ENCODE measurements at regions not wholly inside any gene's neighbourhood (a gene's known extent, or its start where the extent isn't known, plus 50 kb on each side); places are given as distances from the start of the nearest gene placed in this dataset.
A peak's percentile ranks its signal among the peaks of the same experiment; 100 is the strongest.
"Not testable (repeated sequence)": the region's sequence is repeated elsewhere in the genome, so short reads cannot be mapped to it uniquely, and the experiment has no call there.

DNA sequence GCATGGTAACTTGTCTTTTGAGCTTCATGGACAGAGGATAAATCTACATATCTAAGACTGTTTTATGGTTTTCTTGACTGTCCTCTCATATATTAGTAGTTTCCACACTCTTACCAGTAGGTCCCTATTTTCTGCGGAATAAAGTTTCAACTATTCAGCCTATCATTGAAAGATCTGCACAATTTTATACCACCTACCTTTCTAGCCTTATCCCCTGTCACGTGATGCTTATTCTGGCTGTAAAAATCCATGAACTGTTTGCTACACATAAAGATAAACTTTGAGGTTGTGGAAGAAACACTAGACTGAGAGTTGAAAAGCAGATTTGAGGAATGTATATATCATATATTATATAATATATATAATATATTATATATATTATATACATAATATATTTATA, 423.8 kb downstream of the TENT5A start:
- no peak for DNase-seq

DNA sequence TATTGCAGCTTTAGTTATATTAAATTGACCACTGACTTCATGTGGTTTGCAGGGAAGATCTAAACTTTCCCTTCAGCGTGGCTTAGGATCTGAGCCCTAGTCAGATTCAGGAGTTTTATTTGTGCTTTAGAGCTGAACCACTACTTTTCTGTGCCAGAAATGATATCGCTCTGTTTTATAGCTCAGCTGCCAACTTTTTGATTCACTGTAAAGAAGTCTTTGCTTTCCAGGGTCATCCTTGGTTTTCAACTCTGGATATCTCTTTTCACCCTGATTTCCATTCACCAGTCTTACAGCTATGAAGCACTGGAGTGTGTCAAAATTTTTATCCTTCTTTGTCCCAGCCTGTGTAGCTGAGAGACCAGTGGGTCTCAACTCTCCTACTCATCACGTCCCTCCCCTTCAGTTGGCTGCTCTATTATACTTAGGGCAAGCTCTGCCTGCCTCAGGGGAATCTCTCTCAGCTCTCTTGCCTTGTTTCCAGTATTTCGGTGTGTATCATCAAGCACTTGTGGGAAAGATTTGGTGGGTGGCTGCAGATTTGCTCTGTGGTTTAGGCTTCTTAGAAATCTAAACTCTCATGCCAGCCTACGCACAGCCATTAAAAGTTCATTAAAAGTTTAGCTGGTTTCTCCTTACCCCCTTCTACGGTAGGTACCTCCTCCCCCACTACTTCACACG, 425.5 kb downstream of the TENT5A start:
- DNase-seq, result no peak

DNA sequence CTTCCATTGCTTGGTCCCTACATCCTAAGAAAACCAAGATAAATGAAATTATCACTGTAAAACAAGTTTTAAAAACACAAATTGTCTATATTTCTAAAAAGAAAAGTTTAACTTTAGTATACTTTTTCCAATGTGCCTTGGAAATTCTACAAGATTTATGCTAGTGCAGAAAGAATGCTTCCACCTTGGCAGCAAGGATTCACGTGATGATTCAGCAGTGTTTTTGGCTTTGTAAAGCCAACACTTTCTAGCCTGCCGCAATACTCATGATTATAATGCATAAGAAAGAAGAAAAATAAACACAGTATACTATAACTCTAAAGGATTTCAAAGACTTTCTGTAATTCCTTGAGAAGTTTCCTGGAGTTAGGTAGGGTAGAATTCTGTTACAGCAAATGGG, 442.7 kb downstream of the TENT5A start:
- no peak for DNase-seq

DNA sequence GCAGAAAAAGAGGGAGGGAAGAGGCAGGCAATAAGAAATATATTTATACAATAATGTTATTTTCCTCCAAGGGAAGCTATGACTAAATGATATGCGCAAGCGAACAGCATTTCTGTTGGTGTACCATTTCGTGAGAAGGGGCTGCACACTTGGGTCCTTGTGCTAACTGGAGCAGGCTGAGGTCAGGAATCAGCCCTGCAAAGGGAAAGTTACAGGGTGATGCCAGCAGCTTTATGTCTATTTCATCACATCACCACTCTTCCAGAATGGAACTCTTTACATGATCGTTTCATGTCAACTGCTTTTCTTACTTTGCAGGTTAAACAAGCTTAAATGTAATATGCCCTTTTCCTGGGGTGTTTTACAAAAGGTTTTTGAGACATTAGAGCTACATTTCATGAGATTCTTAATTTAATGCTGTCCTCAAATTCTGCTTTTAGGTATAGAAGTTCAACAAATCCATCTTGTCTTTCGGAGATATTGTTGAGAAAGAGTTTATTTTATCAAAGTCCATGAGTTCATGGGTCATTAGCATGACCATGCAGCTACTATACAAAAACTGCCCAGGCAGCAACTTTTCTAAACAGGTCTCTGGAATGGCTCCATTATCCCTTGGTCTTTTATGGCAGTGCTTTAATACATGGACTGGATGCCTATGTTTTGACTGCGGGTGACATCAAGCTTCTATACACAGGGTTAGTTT, 443.8 kb downstream of the TENT5A start:
- DNase-seq, result no peak

DNA sequence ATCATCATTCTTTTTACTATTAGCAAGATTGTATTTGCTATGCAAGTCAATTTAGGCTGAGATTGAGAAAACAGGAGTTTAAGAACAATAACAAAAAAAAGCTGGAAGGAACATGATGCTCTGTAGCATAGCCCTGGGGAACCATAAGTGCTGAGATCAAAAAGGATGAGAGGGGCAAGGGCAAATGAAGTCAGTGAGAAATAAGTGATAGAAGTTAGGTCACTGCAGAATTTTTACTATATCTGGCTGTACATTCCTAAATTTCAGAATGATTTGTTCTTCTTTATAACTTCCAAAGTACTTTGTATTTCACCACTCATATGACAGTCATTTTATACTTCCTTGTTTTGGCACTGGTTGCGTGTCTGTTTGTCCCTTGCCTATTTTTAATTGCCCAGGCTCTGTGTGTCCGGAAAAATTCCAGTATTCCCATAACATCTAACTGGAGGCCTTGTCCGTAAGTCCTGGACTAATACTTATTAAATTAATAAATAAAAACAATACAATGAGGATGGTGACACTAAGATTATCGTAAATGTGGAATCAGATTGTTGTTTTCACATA, 444.7 kb downstream of the TENT5A start:
- no peak for DNase-seq

DNA sequence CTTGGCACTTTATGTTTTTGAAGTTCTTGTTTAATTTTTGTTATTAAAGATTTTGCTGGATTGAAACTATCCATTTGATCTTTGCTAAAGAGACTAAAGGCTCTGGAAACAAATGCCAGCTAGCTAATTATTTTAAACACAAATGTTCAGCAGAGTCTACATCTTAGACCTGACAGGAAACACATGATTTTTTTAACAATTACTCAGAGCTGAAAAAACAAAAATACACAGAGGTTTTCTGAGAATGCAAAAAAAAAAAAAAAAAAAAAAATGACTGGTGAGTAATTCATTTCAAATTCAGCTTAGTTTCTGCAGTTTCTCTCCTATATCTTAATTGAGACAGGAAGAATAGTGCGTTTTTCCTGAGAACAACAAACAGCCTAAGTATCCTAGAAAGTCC, 448.0 kb downstream of the TENT5A start:
- DNase-seq, result peak; percentile 38

DNA sequence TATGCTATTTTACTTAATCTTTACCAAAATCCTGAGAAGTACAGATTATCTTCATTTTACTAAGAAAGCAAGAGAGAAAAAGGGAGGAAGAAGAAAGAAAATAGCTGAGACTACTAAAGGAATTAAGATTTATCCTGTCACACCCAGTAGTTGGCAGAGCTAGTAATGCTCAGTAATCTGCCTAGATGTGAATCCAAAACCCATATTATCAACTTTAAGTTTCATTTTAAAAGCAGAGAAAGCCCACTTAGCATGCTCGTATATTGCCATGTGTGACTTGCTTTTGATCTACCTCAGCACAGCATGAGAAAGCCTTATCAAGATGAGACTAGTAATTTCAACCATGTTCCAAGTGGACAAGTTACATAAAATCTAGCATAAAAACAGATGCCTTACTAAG, 451.5 kb downstream of the TENT5A start:
- no peak for DNase-seq

DNA sequence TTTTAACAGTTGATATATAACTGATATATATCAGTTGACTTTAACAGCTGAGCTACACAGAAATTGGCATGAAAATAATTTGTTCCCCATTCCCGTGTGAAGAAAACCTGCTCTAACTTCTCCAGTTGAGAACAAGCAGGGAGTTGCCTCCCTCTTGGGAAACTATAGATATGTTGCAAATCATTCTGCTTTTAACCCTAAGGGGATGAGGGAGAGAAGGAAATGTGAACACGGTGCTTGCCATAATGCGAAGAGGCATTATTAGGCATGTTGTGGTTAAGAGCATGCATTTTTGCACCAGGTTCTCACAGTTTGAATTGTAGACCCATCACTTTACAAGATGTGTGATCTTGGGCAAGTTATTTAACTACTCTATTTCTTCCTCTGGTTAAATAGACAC, 453.7 kb downstream of the TENT5A start:
- DNase-seq, result no peak

DNA sequence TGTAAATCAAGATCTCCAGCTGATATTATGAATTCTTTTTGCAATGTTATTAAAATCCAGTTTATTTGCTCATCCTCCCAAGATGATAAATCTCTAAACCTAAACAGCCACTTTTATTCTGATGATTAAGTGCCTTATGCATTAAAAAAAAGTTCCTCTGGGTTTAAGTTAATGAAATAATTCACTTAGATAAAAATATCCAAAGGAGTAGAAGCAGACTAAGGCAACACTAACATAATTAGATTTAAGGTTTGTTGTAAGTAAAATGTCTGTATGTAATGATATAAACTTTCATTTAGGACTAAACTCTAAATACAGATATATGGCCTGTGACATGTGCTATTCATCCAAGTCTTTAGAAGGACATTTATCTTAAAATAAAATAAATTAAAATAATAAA, 457.2 kb downstream of the TENT5A start:
- DNase-seq, result no peak

DNA sequence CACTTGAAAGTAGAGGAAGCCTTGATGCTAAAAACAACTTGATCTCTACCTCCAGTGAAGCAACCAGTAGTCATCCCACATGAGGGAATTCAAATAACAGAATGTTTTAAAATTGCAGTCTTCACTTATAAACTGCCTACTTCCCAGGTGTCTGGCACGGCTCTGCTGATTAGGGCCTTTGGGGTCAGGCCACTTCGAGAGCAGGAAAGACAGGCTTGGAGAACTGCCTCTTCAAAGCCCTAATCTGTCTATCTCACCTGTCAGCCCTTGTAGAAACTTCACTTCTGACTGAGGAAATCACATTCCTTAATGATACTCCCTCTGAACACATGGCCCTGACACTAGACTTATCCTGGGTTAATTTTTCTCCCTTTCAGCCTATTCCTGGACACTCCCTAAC, 458.6 kb downstream of the TENT5A start:
- DNase-seq, result no peak

DNA sequence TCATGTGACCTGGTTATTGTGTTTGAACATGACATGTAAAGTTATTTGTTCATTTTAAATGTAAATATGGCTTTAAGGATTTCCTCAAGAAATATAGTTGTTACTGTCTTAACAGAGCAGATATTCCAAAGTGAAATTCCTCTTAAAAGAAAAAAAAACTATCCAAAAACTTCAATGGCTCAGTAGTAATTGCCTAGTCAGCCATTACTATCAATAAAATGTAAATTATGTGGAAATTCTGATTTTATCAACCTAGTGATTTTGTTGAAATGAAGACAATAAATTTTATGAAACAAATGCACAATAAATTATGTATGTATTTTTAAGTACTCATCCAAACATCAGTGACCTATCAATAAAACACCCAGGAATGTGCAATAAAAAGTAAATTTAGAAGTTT, 463.3 kb downstream of the TENT5A start:
- DNase-seq, result no peak

DNA sequence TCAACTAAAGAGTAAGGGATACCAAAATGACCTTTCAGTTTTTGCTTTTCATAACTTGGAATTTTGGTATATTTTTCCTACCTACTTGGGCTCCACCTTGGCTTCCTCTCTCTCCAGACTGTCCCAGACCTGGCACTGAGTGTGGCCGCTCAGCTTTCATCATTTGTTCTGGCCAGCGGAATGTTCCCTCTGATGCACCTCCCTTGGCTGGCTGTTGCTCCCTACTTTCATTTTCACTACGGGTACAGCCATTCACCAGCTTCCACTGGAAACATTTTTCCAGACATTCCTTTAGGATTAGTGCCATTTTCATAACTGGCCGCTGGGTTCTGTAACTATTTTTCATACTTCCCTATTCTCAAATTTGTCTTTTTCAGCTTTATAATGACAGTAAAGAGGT, 487.4 kb downstream of the TENT5A start:
- DNase-seq, result peak; percentile 76

DNA sequence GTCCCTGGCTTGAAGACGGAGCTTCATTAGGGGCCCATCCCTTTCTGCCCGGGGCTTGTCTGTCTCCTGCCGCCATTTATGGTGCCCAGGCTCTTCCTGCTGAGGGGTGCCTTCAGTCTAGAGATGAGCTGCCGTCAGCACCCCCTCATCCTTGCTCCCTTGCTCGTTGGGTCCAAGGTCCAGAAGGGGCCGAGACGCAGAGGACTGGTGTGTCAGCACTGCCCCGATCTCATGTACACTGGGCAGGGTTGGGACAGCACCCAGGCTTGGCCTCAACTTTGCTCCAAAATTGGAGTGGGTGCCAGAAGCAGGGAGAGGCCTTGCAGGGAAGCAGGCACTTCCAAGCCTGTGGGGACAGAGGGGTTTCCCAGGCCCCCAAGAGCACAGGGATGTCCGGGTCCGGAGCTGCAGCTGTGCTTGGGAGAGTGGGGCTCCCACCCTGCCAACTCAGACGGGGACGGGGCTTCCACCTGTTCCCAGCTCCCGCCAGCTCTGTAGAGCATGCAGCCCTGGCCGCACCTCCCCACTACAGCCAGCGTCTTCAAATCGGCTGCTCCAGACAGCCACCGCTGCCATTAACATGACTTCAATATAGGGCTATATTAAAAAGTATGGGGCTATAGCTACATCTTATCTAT, 488.8 kb downstream of the TENT5A start:
- no peak for DNase-seq

DNA sequence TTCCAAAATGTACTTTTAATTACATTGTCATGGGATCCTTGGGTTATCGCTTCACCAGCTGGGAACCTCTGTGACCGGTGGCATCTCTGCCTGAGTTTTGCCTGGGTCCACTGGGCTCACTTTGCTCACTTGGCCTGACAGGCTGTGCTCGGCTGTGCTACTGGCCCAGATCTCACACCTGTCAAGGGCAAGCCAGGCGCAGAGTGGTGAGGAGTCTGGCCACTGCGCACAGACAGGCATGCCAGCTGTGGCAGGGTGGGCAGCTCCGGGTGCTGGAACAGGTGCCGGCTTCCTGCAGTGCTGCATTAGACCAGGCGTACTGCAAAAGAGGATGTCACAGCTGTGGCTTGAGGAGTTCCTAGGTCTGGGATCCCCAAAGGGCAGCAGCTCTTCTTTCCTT, 489.8 kb downstream of the TENT5A start:
- no peak for DNase-seq

DNA sequence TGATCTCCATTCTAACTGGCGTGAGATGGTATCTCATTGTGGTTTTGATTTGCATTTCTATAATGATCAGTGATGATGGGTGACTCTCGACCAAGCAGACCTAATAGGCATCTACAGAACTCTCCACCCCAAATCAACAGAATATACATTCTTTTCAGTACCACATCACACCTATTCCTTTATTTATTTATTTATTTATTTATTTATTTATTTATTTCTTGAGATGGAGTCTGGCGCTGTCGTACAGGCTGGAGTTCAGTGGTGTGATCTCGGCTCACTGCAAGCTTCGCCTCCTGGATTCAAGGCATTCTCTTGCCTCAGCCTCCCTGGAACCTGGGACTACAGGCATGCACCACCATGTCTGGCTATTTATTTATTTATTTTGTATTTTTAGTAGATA, 496.3 kb downstream of the TENT5A start:
- DNase-seq, result not testable (repeated sequence)

DNA sequence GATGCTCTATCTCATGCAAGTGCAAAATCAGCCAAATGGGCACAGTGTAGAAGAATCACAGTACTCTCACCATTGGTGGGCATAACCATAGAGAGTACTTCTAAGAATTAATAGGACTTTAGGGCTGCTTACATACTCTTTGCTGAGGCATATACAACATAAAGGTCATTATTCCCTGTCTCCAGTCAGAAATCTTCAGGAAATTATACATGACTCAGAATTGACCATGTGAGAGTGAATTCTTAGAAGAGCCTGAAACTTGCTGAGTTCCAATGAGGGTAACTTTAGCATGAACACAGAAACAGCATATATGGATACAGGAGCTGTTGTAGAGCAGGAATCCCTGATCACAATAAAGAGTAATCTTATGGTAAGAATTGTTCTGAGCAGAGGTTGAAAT, 498.7 kb downstream of the TENT5A start:
- peak; percentile 9 for DNase-seq

DNA sequence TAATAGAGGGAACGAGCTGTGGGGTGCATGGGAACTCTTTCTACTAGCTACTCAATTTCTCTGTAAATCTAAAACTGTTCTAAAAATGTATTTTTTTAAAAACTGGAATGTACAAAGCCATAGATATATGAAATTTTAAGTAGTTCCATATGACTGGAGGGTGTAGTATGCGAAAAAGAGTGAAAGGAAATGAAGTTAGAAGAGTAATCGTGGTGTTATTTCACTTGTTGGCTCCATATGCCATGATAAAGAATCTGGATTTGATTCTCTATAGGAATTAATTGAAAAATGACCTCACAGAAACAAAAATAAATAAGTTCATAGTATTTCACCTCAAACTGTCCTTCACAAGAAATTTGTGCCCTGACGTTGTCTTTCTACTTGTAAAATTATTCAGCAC, 500.2 kb downstream of the TENT5A start:
- DNase-seq, result no peak

DNA sequence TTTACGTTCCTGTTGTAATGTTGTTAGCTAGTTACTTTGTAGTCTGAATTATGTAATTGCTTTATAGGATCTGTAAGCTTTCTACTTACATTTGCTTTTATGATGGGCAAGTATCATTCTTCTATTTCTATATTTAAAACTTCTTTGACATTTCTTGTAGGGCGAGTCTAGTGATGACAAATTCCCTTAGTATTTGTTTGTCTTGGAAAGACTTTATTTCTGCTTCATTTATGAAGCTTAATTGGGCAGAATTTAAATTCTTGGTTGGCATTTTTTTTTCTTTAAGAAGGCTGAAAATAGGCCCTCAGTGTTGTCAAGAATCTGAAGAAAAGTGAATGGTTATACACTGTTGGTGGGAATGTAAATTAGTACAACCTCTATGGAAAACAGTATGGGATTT, 506.3 kb downstream of the TENT5A start:
- no peak for DNase-seq

DNA sequence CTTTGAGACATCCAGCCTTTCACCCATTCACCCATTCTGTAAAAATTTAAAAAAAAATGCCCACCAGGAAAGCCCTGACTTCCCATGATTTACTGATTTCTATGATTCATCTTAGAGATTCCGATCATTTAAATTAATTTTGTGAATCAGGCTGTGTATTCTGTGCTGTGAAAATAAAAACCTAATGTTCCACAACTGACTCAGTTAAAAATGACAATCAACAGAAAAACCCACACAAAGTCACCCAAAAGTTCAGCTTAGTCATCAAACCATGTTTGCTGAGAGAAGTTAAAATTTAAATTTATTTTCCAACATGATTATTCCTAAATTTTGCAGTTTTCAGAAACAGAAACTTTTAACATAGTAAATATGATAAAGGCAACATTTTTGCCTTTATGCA, 509.9 kb downstream of the TENT5A start:
- peak; percentile 3 for DNase-seq

DNA sequence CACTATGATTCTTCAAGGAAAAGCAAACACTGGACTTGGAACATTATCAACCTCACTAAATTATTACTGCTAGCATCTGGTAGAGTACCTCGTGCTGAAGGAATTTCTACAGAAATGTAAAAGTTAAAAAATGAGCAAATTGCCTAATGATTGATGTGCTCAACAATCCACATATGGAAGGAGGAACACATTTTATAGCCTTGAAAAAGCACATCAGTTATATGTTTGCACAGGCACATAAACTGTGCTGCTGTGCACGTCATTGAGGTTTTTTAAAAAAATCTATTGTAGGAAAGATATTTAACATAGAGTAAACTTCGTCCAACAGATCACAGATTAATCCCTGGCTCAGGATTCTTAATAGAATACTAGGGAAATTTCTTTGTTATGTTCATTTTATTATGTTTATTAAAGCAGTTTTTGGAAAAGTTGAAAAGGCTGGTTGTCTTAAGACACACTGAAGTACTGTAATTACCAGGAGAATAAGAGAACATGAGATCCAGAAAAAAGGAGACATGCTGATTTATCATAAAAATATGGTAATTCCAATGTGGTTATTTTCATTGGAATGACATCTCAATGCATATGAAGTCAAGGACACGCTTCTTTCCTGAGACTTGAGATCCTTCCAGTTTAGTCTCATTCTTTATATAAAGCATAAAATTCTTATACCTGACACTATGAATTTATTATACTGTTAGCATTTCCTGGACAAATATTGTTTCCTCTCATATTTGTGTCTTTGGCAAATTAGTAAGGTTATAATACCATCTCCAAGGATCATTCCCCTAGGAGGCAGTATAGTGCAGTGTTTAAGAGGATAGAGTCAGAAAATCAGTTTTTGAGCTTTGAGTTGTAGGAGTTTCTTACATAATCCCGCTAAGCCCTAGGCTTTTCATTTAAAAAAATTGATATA, 511.1 kb downstream of the TENT5A start:
- peak; percentile 37 for DNase-seq

DNA sequence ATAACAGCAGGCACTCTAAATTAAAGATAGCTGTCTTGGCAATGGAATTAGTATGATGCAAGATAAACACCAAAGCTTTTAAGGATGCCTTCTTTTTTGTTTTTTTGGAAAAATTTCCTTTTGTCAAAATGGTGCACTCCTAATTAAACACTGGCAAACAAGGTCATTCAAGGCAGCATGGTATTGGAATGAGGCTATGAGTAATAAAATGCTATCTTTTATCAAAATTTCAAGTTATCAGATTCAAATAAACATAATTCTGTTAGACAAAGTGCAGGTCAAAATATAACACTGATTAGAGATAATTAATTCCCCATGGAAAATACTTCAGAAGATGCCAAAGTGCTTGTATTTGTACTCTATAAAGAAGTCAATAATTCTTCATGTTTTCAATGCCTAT, 514.1 kb downstream of the TENT5A start:
- no peak for DNase-seq

DNA sequence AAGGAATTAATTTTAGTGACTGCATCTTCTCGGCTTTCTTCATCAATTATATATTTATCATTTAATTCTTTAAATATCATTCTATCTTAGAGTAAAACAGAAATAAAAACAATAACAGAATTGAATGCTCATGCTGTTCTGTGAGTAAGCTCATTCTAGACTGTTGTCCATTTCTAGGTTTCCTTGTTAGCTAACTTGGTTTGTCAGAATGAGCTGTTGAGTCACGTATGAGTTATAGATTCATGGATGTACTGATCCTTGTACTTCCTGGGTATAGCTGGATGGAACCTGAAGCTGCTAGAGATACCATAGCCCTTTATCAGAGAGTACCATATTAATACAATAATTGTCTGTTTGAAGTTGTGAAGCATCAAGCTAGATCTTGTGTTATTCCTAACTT, 515.3 kb downstream of the TENT5A start:
- DNase-seq, result peak; percentile 31

DNA sequence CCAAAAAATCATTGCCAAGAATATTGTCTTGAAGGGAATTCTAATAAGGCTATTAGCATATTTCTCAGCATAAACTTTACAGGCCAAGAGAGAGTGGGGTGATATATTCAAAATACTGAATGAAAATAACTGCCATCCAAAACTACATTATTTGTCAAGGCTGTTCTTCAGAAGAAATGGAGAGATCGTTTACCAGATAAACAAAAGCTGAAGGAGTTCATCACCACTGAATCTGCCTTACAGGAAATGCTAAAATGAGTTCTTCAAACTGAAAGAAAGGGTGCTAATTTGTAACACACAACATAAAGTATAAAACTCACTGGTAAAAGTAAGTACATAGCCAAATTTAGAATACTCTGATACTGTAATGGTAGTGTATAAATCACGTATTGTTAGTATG, 517.0 kb downstream of the TENT5A start:
- no peak for DNase-seq

All from HCEC 1CT (cell line).